K562 (cell line): ENCODE measurements at regions not wholly inside any gene's neighbourhood (a gene's known extent, or its start where the extent isn't known, plus 50 kb on each side); places are given as distances from the start of the nearest gene placed in this dataset.

Source experiments
- CCAR2 ChIP-seq: fragments of 200-400 bp; formaldehyde crosslinking; IDR thresholded peaks from 2 replicates; pipeline ENCODE4 v1.6.1; 2017; ENCODE audit warnings: mild to moderate bottlenecking, low read depth, low read length
- CEBPB ChIP-seq: fragments of 450-650 bp; IDR thresholded peaks from 2 replicates; pipeline ENCODE4 v1.6.1; 2016; ENCODE audit warnings: missing genetic modification characterization, missing compliant biosample characterization
- ERF ChIP-seq: fragments of 450-650 bp; formaldehyde crosslinking; IDR thresholded peaks from 2 replicates; pipeline ENCODE4 v1.4.0; 2020; ENCODE audit warnings: mild to moderate bottlenecking, mixed read lengths
- ESRRA ChIP-seq: fragments of 450-650 bp; IDR thresholded peaks from 2 replicates; pipeline ENCODE4 v1.6.1; 2014; ENCODE audit warnings: low read depth, mild to moderate bottlenecking, moderate library complexity, borderline replicate concordance
- EZH2 ChIP-seq: IDR thresholded peaks from 2 replicates; pipeline ENCODE4 v1.6.1; 2012; ENCODE audit warnings: low read depth, mild to moderate bottlenecking, inconsistent platforms, low read length, borderline replicate concordance
- FOS ChIP-seq: IDR thresholded peaks from 3 replicates; pipeline ENCODE4 v1.6.1; 2011; ENCODE audit not compliant: insufficient read length; ENCODE audit errors: extremely low read depth
- KAT8 ChIP-seq: fragments of 450-650 bp; IDR thresholded peaks from 2 replicates; pipeline ENCODE4 v1.6.1; 2016; ENCODE audit warnings: low read depth, mild to moderate bottlenecking
- POLR2A ChIP-seq: fragments of 450-650 bp; conservative IDR thresholded peaks from 2 replicates; pipeline ENCODE4 v1.6.1; 2016
- TAF1 ChIP-seq: IDR thresholded peaks from 2 replicates; pipeline ENCODE4 v1.6.1; 2011; ENCODE audit warnings: mild to moderate bottlenecking, low read length, moderate library complexity; ENCODE audit not compliant: insufficient read depth, control insufficient read depth, severe bottlenecking; ENCODE audit errors: extremely low read depth

DNA sequence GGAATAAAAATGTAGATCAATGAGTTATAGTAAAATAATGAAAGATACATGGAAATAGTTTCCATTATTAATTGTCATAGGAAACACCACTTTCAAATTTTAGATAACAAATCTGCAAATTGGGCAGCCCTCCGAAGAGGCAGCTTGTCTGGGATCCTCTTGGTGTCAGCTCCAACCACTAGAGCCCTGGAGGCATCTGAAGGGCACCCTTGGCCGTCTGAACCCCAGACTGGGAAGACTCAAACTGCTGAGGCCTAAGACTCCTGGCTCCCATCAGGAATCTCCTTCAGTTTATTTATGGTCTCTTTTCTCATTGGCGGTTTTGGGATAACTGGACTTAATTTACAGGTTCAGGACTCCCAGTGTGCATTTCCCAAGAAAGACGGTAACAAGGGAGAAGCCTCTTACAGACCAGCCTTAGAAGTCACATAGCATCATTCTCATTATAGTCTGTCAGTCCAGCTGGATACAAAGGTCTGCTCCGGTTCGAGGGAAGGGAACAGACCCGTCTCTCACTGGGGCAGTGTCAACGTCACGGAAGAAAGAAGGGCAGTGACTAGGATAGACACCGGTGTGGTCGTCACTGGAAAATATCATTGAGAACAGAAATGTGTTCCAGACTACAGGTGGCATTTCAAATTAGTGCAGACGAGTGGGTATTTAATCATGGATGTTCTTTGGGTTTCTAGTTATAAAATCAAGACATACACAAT is 390.7 kb upstream of the NETO1 start:
- TF ChIP-seq CEBPB (tag) (no peak), EZH2 (no peak), ESRRA (no peak), FOS (no peak), ERF (CRISPR knock-in tag) (no peak), KAT8 (no peak), POLR2A (no peak), CCAR2 (no peak), TAF1 (no peak)
